HG03196 (cell line): ENCODE measurements at regions not wholly inside any gene's neighbourhood (a gene's known extent, or its start where the extent isn't known, plus 50 kb on each side); places are given as distances from the start of the nearest gene placed in this dataset.
"Not testable (repeated sequence)": the region's sequence is repeated elsewhere in the genome, so short reads cannot be mapped to it uniquely, and the experiment has no call there.

ENCODE experiments used
- ATAC-seq: cut with Tn5 transposase; IDR thresholded peaks from one replicate; pipeline ENCODE4 v1.9.1; 2021; ENCODE audit not compliant: unreplicated experiment

DNA sequence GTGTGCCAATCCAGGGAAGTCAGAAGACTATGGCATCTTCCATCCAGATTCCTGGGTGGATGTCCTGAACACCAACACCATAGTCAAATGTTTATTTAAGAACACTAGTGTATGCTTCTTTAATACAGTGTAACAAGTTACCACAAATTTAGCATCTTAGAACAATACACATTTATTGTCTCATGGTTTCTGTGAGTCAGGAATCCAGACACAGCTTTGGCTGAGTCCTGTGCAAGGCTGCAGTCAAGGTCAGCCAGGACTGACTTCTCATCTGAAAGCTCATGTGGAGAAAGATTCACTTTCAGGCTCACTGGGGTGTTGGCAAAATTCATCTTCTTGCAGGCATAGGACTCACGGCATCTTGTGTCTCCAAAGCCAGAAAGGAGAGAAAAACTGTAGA is 143.4 kb downstream of the ANXA2 start:
- ATAC-seq: no peak

DNA sequence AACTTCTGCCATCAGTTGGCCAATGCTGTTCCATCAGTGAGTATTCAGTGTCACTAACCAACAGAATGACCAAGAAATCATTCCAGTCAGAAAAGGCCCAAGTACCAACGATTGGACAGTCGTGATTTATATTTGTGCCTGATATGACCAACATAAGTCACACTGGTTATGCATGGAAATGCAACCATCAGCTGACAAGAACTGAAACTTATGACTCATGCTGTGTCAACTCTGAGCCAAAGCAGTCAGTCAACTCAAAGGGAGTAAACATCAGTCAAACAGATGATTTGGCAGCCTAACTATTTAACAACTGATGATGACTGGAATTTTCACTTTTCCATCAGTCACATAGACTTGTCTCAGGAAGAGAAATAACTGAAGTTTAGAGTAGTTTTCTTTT is 142.4 kb downstream of the ANXA2 start:
- ATAC-seq: peak; percentile 94

GRCh38 chr15:60257591-60258159 is 140.1 kb downstream of the ANXA2 start:
- no peak for ATAC-seq

GRCh38 chr15:60259469-60259868 is 138.3 kb downstream of the ANXA2 start:
- ATAC-seq: no peak

GRCh38 chr15:60264088-60264487 is 133.7 kb downstream of the ANXA2 start:
- ATAC-seq: no peak

DNA sequence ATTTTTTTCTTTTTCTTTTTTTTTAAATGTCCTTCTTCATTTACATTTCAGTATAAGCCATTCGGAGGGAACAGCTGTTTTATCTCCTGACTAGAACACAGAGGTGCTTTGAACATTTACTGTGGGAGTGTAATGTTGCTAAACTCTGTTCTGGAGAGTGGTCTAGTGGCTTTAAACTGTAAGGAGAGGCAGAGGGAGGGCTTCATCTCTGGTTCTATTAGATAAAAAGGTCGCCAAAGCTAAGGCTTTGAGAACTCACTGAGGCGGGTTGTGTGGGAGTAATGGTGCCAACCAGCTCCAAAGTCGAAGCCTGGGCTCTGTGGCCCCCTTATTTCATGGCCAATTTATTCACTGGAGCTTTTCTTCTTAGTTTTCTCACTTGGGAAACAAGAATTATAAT is 133.2 kb downstream of the ANXA2 start:
- no peak for ATAC-seq

DNA sequence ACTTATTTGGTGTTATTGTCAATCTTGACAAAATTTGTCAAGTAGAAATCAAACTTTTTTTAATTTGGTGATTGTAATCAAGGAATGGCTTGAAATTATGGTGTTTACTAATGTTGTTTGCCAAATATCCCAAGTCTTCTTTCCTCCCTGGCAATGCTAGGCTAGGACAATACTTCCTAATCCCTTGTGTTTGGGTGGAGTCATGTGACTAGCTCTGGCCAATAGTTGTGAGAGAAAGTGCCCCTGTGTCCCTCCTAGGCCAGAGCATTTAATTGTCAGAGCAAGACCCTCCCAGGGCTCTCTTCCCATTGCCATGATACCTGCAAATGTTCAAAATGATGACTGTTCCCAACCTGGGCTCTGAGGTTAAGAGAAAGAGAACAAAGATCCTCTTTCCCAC is 132.7 kb downstream of the ANXA2 start:
- no peak for ATAC-seq

GRCh38 chr15:60272623-60273022 is 125.2 kb downstream of the ANXA2 start:
- no peak for ATAC-seq

- ATAC-seq: no peak
Observed at GRCh38 chr15:60275624-60276023, 122.2 kb downstream of the ANXA2 start.

- no peak for ATAC-seq
Observed at GRCh38 chr15:60278879-60279278, 118.9 kb downstream of the ANXA2 start.

- ATAC-seq: no peak
Observed at GRCh38 chr15:60280259-60280658, 117.5 kb downstream of the ANXA2 start.

DNA sequence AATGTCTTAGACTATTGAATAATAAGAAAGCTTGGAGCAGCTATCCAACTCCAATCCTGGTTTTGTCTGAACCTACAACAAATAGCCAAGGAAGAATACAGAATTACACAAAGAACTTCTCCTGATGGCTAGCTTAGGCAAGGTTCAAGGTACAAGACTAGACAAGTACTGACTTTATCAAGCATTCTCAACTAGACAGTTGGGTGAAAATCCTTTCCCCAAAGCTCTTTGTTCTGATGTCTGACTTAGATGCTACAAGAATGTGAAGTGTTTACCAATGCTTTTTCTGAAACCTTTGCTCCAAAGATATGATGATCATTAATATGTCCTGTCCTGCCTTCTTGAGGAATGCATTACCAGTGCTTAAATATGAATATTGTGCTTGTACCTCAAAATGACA is 113.8 kb downstream of the ANXA2 start:
- ATAC-seq: no peak

DNA sequence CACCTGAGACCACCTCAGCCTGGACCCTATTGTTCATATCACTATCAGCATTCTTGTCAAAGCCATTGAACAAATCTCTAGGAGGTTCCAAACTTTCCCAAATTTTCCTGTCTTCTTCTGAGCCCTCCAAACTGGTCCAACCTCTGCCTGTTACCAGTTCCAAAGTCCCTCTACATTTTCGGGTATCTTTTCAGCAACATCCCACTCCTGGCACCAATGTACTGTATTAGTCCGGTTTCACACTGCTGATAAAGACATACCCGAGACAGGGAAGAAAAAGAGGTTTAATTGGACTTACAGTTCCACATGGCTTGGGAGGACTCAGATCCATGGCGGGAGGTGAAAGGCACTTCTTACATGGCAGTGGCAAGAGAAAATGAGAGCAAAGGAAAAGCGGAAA is 101.9 kb downstream of the ANXA2 start:
- ATAC-seq: not testable (repeated sequence)

- ATAC-seq: no peak
Observed at GRCh38 chr15:60297047-60297446, 100.7 kb downstream of the ANXA2 start.
